ENCODE measurements at regions not wholly inside any gene's neighbourhood (a gene's known extent, or its start where the extent isn't known, plus 50 kb on each side); places are given as distances from the start of the nearest gene placed in this dataset.

- no peak for DNase-seq (ENCODE audit: low read depth in 2 of 3, low spot score in 2 of 3)
These were observed 190.0 kb upstream of the MGMT start for GRCh38 chr10:129277084-129277483.

GRCh38 chr10:129277841-129278240, 189.2 kb upstream of the MGMT start:
- no peak for DNase-seq (ENCODE audit: low read depth in 2 of 3, low spot score in 2 of 3)

- DNase-seq (ENCODE audit: low read depth in 2 of 3, low spot score in 2 of 3): no peak
These were observed 188.4 kb upstream of the MGMT start for GRCh38 chr10:129278686-129279085.

GRCh38 chr10:129279446-129280154, 187.4 kb upstream of the MGMT start:
- no peak for DNase-seq (ENCODE audit: low read depth in 2 of 3, low spot score in 2 of 3)

GRCh38 chr10:129280155-129280502, 186.9 kb upstream of the MGMT start:
- DNase-seq (ENCODE audit: low read depth in 2 of 3, low spot score in 2 of 3): no peak

- no peak for DNase-seq (ENCODE audit: low read depth in 2 of 3, low spot score in 2 of 3)
These were observed 186.0 kb upstream of the MGMT start for GRCh38 chr10:129280908-129281586.

GRCh38 chr10:129285459-129285858, 181.6 kb upstream of the MGMT start:
- DNase-seq (ENCODE audit: low read depth in 2 of 3, low spot score in 2 of 3): no peak

- no peak for DNase-seq (ENCODE audit: low read depth in 2 of 3, low spot score in 2 of 3)
These were observed 177.9 kb upstream of the MGMT start for GRCh38 chr10:129288999-129289584.

- DNase-seq (ENCODE audit: low read depth in 2 of 3, low spot score in 2 of 3): no peak
These were observed 172.9 kb upstream of the MGMT start for GRCh38 chr10:129293991-129294700.

GRCh38 chr10:129294944-129295343, 172.1 kb upstream of the MGMT start:
- DNase-seq (ENCODE audit: low read depth in 2 of 3, low spot score in 2 of 3): no peak

- DNase-seq (ENCODE audit: low read depth in 2 of 3, low spot score in 2 of 3): no peak
These were observed 162.0 kb upstream of the MGMT start for GRCh38 chr10:129305046-129305445.

- no peak for DNase-seq (ENCODE audit: low read depth in 2 of 3, low spot score in 2 of 3)
These were observed 159.9 kb upstream of the MGMT start for GRCh38 chr10:129307141-129307540.

- no peak for DNase-seq (ENCODE audit: low read depth in 2 of 3, low spot score in 2 of 3)
These were observed 158.0 kb upstream of the MGMT start for GRCh38 chr10:129308953-129309564.

GRCh38 chr10:129309565-129309964, 157.5 kb upstream of the MGMT start:
- no peak for DNase-seq (ENCODE audit: low read depth in 2 of 3, low spot score in 2 of 3)

- DNase-seq (ENCODE audit: low read depth in 2 of 3, low spot score in 2 of 3): no peak
These were observed 156.2 kb upstream of the MGMT start for GRCh38 chr10:129310881-129311280.

- DNase-seq (ENCODE audit: low read depth in 2 of 3, low spot score in 2 of 3): no peak
These were observed 147.1 kb upstream of the MGMT start for GRCh38 chr10:129319934-129320333.

- DNase-seq (ENCODE audit: low read depth in 2 of 3, low spot score in 2 of 3): no peak
These were observed 146.7 kb upstream of the MGMT start for GRCh38 chr10:129320340-129320739.

GRCh38 chr10:129321727-129322126, 145.3 kb upstream of the MGMT start:
- DNase-seq (ENCODE audit: low read depth in 2 of 3, low spot score in 2 of 3): no peak

GRCh38 chr10:129322933-129323820, 143.9 kb upstream of the MGMT start:
- no peak for DNase-seq (ENCODE audit: low read depth in 2 of 3, low spot score in 2 of 3)

GRCh38 chr10:129323879-129324278, 143.2 kb upstream of the MGMT start:
- no peak for DNase-seq (ENCODE audit: low read depth in 2 of 3, low spot score in 2 of 3)

GRCh38 chr10:129325893-129326292, 141.1 kb upstream of the MGMT start:
- DNase-seq (ENCODE audit: low read depth in 2 of 3, low spot score in 2 of 3): no peak
